ENCODE measurements at regions not wholly inside any gene's neighbourhood (a gene's known extent, or its start where the extent isn't known, plus 50 kb on each side); places are given as distances from the start of the nearest gene placed in this dataset.

GRCh38 chr19:33977756-33978685 is 181.4 kb downstream of the KCTD15 start:
- H3K9me3 ChIP-seq (ENCODE audit: control insufficient read depth, insufficient read depth, low read length), result no peaks in the 10 kb centered on the region
- H3K27me3 ChIP-seq (ENCODE audit: control insufficient read depth, insufficient read depth, low read length), result peaks cover 3% of the 10 kb centered on the region
- CTCF ChIA-PET, result interaction anchor here (0.8 kb wide), 1 partner anchor 20 kb away, joined by 4 read pairs; no protein-coding TSS in a partner anchor
- H3K4me3 ChIP-seq (ENCODE audit: low read depth, low read length), result no peak overlapping the region
- H3K27ac ChIP-seq (ENCODE audit: low read depth, low read length), result no peak overlapping the region
- no peak for DNase-seq (ENCODE audit: low read depth, low spot score)
- TF ChIP-seq CTCF (IDR thresholded peaks at IDR 0.05; ENCODE audit: low read depth, low read length), result no peak
- POLR2A ChIA-PET, result no interaction called here

- no peaks in the 10 kb centered on the region for H3K9me3 ChIP-seq (ENCODE audit: control insufficient read depth, insufficient read depth, low read length)
- POLR2A ChIA-PET, result no interaction called here
- DNase-seq (ENCODE audit: low read depth, low spot score), result no peak
- CTCF ChIA-PET, result interaction anchor here (1.0 kb wide), 1 partner anchor 204 kb away, joined by 3 read pairs; no protein-coding TSS in a partner anchor
- H3K27me3 ChIP-seq (ENCODE audit: control insufficient read depth, insufficient read depth, low read length), result no peaks in the 10 kb centered on the region
- TF ChIP-seq CTCF (IDR thresholded peaks at IDR 0.05; ENCODE audit: low read depth, low read length), result no peak
- no peak overlapping the region for H3K4me3 ChIP-seq (ENCODE audit: low read depth, low read length)
- H3K27ac ChIP-seq (ENCODE audit: low read depth, low read length), result no peak overlapping the region
These were observed 186.0 kb downstream of the KCTD15 start for GRCh38 chr19:33982706-33983105.

- no peaks in the 10 kb centered on the region for H3K27me3 ChIP-seq (ENCODE audit: control insufficient read depth, insufficient read depth, low read length)
- no peak overlapping the region for H3K4me3 ChIP-seq (ENCODE audit: low read depth, low read length)
- H3K27ac ChIP-seq (ENCODE audit: low read depth, low read length), result no peak overlapping the region
- CTCF ChIA-PET, result interaction anchor here (0.6 to 2.4 kb wide), 2 partner anchors 9 to 146 kb away, joined by 3 to 16 read pairs; no protein-coding TSS in a partner anchor
- DNase-seq (ENCODE audit: low read depth, low spot score), result no peak
- TF ChIP-seq CTCF (IDR thresholded peaks at IDR 0.05; ENCODE audit: low read depth, low read length), result no peak
- POLR2A ChIA-PET, result no interaction called here
- no peaks in the 10 kb centered on the region for H3K9me3 ChIP-seq (ENCODE audit: control insufficient read depth, insufficient read depth, low read length)
These were observed 183.7 kb upstream of the LSM14A start for GRCh38 chr19:33988601-33989000.

GRCh38 chr19:33997690-33998089 is 174.6 kb upstream of the LSM14A start:
- Histone ChIP-seq H3K27ac (ENCODE audit: low read depth, low read length) (no peak overlapping the region), H3K27me3 (ENCODE audit: control insufficient read depth, insufficient read depth, low read length) (no peaks in the 10 kb centered on the region), H3K9me3 (ENCODE audit: control insufficient read depth, insufficient read depth, low read length) (no peaks in the 10 kb centered on the region), H3K4me3 (ENCODE audit: low read depth, low read length) (no peak overlapping the region)
- CTCF ChIA-PET, result interaction anchor here (0.6 to 2.6 kb wide), 28 partner anchors 9 to 1126 kb away, joined by 3 to 132 read pairs (median 6); no protein-coding TSS in a partner anchor
- TF ChIP-seq CTCF (IDR thresholded peaks at IDR 0.05; ENCODE audit: low read depth, low read length), result peak; percentile 26
- POLR2A ChIA-PET, result no interaction called here
- DNase-seq (ENCODE audit: low read depth, low spot score), result no peak

GRCh38 chr19:33998302-33998701 is 174.0 kb upstream of the LSM14A start:
- Histone ChIP-seq H3K4me3 (ENCODE audit: low read depth, low read length) (no peak overlapping the region), H3K27ac (ENCODE audit: low read depth, low read length) (no peak overlapping the region), H3K27me3 (ENCODE audit: control insufficient read depth, insufficient read depth, low read length) (no peaks in the 10 kb centered on the region), H3K9me3 (ENCODE audit: control insufficient read depth, insufficient read depth, low read length) (no peaks in the 10 kb centered on the region)
- ChIA-PET CTCF (interaction anchor here (0.6 to 2.6 kb wide), 33 partner anchors 8 to 832 kb away, joined by 3 to 132 read pairs (median 5); no protein-coding TSS in a partner anchor), POLR2A (no interaction called here)
- no peak for DNase-seq (ENCODE audit: low read depth, low spot score)
- no peak for TF ChIP-seq CTCF (IDR thresholded peaks at IDR 0.05; ENCODE audit: low read depth, low read length)
